RWPE1 (cell line): ENCODE measurements at regions not wholly inside any gene's neighbourhood (a gene's known extent, or its start where the extent isn't known, plus 50 kb on each side); places are given as distances from the start of the nearest gene placed in this dataset.

Source experiments
- CTCF ChIA-PET: fragments of 350-600 bp; sonication (Branson Sonifier 250); formaldehyde crosslinking; extraction: SDS; loops from one replicate; lab custom pipeline; 2021; lab: Yijun Ruan, JAX
- POLR2A ChIA-PET: fragments of 400-600 bp; formaldehyde crosslinking; extraction: SDS; loops from one replicate; lab custom pipeline; 2020; ENCODE audit warnings: antibody characterized with exemption; ENCODE audit not compliant: low non-redundant PET; lab: Yijun Ruan, JAX
- DNase-seq: peaks from one replicate; pipeline ENCODE4 v3.0.0; 2012; ENCODE audit warnings: low spot score
- H3K27ac ChIP-seq: fragments of 450-650 bp; 2 replicates; pipeline ENCODE4 v1.5.1; 2017
- TF ChIP-seq, protein P1 (sequence below): fragments of 450-650 bp; conservative IDR thresholded peaks from 2 replicates; pipeline ENCODE4 v1.5.1; 2017; ENCODE audit warnings: low read depth, mild to moderate bottlenecking

DNA sequence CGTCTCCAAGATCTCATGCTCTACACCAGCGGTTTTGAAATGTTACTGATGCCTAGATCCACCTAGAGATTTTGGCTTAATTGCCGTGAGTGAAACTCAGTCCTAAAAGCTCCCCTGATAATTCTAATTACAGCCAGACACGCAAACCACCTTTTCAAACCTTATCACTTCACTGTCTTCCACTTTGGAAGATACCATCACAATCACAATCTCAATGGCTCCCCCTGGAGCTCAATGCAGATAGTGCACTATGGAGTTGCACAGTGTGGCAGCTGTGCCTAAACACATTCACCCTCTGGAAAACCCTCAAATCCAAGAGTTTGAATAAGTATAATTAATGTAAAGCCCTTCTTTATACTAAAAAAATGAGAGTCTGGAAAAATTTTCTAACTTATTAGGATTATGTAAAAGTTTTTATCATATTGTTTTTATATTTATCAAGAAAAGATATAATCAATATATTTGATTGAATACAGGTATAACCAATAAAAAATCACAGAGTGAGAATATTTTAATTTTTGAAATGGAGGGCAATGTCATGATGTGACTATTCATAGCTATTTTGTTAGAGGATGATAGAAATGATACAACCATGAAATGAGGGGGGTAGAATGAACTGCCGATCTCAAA, 102.9 kb upstream of the SLC8A1 start:
- TF ChIP-seq, protein P1, sequence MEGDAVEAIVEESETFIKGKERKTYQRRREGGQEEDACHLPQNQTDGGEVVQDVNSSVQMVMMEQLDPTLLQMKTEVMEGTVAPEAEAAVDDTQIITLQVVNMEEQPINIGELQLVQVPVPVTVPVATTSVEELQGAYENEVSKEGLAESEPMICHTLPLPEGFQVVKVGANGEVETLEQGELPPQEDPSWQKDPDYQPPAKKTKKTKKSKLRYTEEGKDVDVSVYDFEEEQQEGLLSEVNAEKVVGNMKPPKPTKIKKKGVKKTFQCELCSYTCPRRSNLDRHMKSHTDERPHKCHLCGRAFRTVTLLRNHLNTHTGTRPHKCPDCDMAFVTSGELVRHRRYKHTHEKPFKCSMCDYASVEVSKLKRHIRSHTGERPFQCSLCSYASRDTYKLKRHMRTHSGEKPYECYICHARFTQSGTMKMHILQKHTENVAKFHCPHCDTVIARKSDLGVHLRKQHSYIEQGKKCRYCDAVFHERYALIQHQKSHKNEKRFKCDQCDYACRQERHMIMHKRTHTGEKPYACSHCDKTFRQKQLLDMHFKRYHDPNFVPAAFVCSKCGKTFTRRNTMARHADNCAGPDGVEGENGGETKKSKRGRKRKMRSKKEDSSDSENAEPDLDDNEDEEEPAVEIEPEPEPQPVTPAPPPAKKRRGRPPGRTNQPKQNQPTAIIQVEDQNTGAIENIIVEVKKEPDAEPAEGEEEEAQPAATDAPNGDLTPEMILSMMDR = peak; percentile 79
- DNase-seq = peak; percentile 15
- ChIA-PET POLR2A (no interaction called here), CTCF (interaction anchor here (0.5 to 2.8 kb wide), 13 partner anchors 12 to 641 kb away, joined by 3 to 11 read pairs (median 3); no protein-coding TSS in a partner anchor)
- no peak overlapping the region for H3K27ac ChIP-seq

DNA sequence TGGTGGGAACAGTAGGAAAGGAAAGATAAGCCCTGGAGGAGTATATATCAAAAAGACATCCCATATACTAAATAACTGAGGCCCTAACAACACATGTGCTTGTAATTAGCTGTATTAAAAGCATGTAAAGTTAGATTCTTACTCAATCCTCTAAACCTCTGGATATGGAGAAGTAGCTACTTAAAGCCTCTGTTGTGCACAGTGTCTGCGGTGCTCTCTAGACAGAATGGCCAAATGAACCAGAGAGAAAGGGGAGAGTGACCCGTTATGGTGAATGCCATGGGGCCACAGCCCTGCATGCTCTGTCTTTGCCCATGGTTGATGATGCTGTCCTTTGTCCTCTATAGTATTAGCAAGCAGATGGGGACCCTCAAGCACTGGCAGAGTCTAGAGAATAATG, 104.4 kb upstream of the SLC8A1 start:
- ChIA-PET CTCF (interaction anchor here (2.8 kb wide), 1 partner anchor 643 kb away, joined by 10 read pairs; no protein-coding TSS in a partner anchor), POLR2A (no interaction called here)
- no peak for DNase-seq
- TF ChIP-seq, protein P1 = no peak
- no peak overlapping the region for H3K27ac ChIP-seq

DNA sequence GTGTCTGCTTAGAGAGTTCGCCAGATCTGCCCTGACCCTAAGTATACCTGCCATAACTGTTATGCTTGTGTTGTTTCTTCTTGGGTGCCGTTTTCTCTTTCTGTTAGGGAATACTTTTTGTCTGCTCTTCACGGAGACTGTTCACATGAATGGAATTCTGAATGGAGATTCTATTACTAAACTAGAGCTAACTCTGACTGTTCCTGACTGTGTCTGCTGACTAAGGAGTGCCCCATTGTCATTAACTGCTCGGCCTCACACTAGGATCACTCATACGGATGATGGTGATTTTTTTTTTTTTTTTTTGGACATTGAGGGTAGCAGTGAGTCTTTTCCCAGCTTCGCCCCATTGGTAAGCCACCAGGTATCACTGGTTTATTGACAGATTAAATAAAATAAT, 104.8 kb upstream of the SLC8A1 start:
- CTCF ChIA-PET = interaction anchor here (2.8 kb wide), 1 partner anchor 643 kb away, joined by 10 read pairs; no protein-coding TSS in a partner anchor
- TF ChIP-seq, protein P1 = no peak
- no peak for DNase-seq
- no peak overlapping the region for H3K27ac ChIP-seq
- POLR2A ChIA-PET = no interaction called here

DNA sequence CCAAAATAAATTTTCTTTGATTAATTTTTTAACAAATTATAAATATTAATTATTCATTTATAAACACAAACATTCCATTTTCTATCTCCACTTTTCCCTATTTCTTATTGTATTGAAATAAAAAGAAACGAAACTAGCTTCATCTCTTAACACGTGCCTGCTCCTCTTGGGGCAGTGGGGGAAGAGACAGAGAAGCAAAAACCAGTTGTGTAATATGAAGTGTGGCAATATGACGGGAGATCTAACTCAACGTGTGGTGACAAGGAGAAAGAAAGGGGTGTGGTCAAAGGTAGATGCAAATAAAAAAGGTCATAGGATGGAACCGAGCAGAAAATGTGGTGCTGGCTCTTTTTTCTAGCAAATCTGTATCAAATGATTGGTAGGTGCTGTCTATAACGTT, 106.9 kb upstream of the SLC8A1 start:
- no peak overlapping the region for H3K27ac ChIP-seq
- ChIA-PET POLR2A (no interaction called here), CTCF (no interaction called here)
- TF ChIP-seq, protein P1 = no peak
- DNase-seq = no peak

DNA sequence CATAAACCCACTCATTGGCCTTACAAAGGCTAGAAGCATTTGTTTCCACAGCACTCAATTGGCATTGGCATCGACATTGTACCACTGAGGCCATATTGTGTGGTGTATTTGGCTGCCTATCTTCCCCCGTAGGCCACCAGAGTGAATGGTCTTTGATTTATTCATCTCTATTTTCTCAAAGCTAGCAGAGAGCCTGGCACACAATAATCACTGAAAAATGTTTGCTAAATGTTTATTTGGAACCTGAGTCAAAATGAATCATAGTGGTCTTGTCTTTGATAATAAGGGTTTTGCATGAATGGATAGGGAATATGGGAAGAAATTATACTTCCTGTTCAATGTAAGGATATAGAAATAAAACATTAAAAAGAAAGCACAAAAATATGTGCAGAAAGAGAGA, 107.3 kb upstream of the SLC8A1 start:
- DNase-seq = no peak
- TF ChIP-seq, protein P1 = no peak
- CTCF ChIA-PET = no interaction called here
- POLR2A ChIA-PET = no interaction called here
- no peak overlapping the region for H3K27ac ChIP-seq

DNA sequence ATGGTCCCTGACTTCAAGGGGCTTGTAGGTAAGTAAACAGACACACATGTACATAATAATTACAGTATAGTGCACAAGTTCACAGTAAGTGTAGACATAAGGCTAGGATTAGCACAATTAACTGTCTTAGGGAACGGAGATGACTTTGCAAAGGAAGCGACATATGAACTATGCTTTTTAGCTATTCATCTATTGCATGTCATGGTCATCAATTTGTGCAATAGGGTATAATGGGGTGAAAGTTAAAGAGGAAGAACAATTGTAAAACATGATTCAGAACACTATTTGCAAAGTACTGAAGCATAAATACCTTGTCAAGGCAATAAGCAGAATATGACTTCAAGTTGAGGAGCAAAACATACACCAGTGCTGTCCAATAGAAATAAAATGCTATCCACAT, 112.3 kb upstream of the SLC8A1 start:
- TF ChIP-seq, protein P1 = no peak
- CTCF ChIA-PET = interaction anchor here (0.6 kb wide), 2 partner anchors 44 to 350 kb away, joined by 3 read pairs; no protein-coding TSS in a partner anchor
- no peak for DNase-seq
- POLR2A ChIA-PET = no interaction called here
- no peak overlapping the region for H3K27ac ChIP-seq
